ENCODE measurements at regions not wholly inside any gene's neighbourhood (a gene's known extent, or its start where the extent isn't known, plus 50 kb on each side); places are given as distances from the start of the nearest gene placed in this dataset.

GRCh38 chr20:21832442-21833385, 127.2 kb downstream of the PAX1 start:
- TF ChIP-seq, protein P1, sequence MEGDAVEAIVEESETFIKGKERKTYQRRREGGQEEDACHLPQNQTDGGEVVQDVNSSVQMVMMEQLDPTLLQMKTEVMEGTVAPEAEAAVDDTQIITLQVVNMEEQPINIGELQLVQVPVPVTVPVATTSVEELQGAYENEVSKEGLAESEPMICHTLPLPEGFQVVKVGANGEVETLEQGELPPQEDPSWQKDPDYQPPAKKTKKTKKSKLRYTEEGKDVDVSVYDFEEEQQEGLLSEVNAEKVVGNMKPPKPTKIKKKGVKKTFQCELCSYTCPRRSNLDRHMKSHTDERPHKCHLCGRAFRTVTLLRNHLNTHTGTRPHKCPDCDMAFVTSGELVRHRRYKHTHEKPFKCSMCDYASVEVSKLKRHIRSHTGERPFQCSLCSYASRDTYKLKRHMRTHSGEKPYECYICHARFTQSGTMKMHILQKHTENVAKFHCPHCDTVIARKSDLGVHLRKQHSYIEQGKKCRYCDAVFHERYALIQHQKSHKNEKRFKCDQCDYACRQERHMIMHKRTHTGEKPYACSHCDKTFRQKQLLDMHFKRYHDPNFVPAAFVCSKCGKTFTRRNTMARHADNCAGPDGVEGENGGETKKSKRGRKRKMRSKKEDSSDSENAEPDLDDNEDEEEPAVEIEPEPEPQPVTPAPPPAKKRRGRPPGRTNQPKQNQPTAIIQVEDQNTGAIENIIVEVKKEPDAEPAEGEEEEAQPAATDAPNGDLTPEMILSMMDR (IDR thresholded peaks at IDR 0.05): no peak
- TF ChIP-seq POLR2A (IDR thresholded peaks at IDR 0.05) (no peak), POLR2AphosphoS5 (IDR thresholded peaks at IDR 0.05) (no peak), EP300 (IDR thresholded peaks at IDR 0.05) (no peak)
- no peak overlapping the region for H3K27ac ChIP-seq
- H3K4me1 ChIP-seq: no peaks in the 10 kb centered on the region
- ATAC-seq (ENCODE audit: low FRiP score in 2 of 2) (peak in 1 of 2 donors; percentile 72), DNase-seq (no peak)
- H3K27me3 ChIP-seq: no peaks in the 10 kb centered on the region
- H3K9me3 ChIP-seq: no peaks in the 10 kb centered on the region
- H3K4me3 ChIP-seq: no peak overlapping the region
- WGBS, 2 donors: 75 to 80% methylated on average over 8 of the region's 8 CpGs
- no peaks in the 10 kb centered on the region for H3K36me3 ChIP-seq

DNA sequence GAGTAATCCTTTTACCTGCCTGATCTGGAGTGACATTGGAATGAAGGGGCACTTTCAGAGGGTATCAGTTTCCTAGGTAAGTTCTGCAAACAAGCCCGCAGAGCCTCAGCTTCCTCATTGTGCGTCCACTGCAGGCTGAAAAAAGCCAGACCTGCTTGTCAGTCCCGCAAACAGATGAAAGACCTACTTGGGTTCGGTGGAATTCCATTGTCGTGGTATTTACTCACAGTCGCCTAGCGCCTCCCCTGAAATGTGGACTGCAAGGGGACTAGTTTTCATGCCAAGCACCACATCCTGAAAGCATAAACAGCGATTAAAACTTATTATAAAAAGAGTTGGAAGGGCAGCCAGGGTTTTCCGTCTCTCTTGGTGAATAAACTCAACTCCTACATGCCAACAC, 121.5 kb downstream of the PAX1 start:
- no peaks in the 10 kb centered on the region for H3K9me3 ChIP-seq
- WGBS, 2 donors: 15 to 35% methylated on average over 9 of the region's 9 CpGs
- no peaks in the 10 kb centered on the region for H3K27me3 ChIP-seq
- no peak for DNase-seq
- TF ChIP-seq EP300 (IDR thresholded peaks at IDR 0.05): no peak
- no peak for TF ChIP-seq POLR2A (IDR thresholded peaks at IDR 0.05)
- TF ChIP-seq POLR2AphosphoS5 (IDR thresholded peaks at IDR 0.05): no peak
- TF ChIP-seq, protein P1 (IDR thresholded peaks at IDR 0.05): no peak
- H3K36me3 ChIP-seq: no peaks in the 10 kb centered on the region
- no peak overlapping the region for H3K27ac ChIP-seq
- no peak overlapping the region for H3K4me3 ChIP-seq
- no peaks in the 10 kb centered on the region for H3K4me1 ChIP-seq
- no peak for ATAC-seq (ENCODE audit: low FRiP score in 2 of 2)

DNA sequence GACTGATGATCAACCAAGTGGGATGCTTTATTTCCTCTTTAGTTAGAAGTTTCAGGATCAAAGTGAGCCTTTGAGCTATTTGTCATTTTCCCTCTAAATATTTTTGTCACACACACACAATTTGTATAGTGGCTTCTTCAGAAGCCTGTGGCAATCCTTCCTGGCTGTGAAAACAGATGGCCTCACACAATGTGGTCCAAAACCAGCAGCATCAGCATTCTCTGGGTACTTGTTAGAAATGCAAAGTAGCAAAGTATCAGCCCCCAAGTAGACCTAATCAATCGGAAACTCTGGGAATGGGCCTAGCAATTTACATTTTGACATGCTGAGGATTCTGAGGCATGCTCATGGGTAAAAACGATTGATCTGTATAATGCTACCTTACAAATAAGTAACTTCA, 115.9 kb downstream of the PAX1 start:
- Histone ChIP-seq H3K4me1 (no peaks in the 10 kb centered on the region), H3K27ac (no peak overlapping the region), H3K4me3 (no peak overlapping the region), H3K9me3 (no peaks in the 10 kb centered on the region), H3K27me3 (no peaks in the 10 kb centered on the region), H3K36me3 (no peaks in the 10 kb centered on the region)
- ATAC-seq (ENCODE audit: low FRiP score in 2 of 2) (no peak), DNase-seq (no peak)
- 45 to 57% methylated on average over 2 of the region's 2 CpGs for WGBS, 2 donors
- TF ChIP-seq POLR2A (IDR thresholded peaks at IDR 0.05) (no peak), POLR2AphosphoS5 (IDR thresholded peaks at IDR 0.05) (no peak), EP300 (IDR thresholded peaks at IDR 0.05) (no peak)
- TF ChIP-seq, protein P1 (IDR thresholded peaks at IDR 0.05): no peak

GRCh38 chr20:21820688-21821087, 115.2 kb downstream of the PAX1 start:
- TF ChIP-seq POLR2AphosphoS5 (IDR thresholded peaks at IDR 0.05): no peak
- no peak for TF ChIP-seq POLR2A (IDR thresholded peaks at IDR 0.05)
- TF ChIP-seq, protein P1 (IDR thresholded peaks at IDR 0.05): no peak
- no peak for TF ChIP-seq EP300 (IDR thresholded peaks at IDR 0.05)
- no peaks in the 10 kb centered on the region for H3K27me3 ChIP-seq
- no peak overlapping the region for H3K27ac ChIP-seq
- ATAC-seq (ENCODE audit: low FRiP score in 2 of 2) (no peak), DNase-seq (no peak)
- H3K9me3 ChIP-seq: no peaks in the 10 kb centered on the region
- H3K36me3 ChIP-seq: no peaks in the 10 kb centered on the region
- no peak overlapping the region for H3K4me3 ChIP-seq
- H3K4me1 ChIP-seq: no peaks in the 10 kb centered on the region
- WGBS, 2 donors: 34 to 36% methylated on average over 6 of the region's 6 CpGs

GRCh38 chr20:21820045-21820444, 114.6 kb downstream of the PAX1 start:
- ATAC-seq (ENCODE audit: low FRiP score in 2 of 2) (no peak), DNase-seq (no peak)
- Histone ChIP-seq H3K27me3 (no peaks in the 10 kb centered on the region), H3K9me3 (no peaks in the 10 kb centered on the region), H3K27ac (no peak overlapping the region), H3K4me3 (no peak overlapping the region), H3K36me3 (no peaks in the 10 kb centered on the region), H3K4me1 (no peaks in the 10 kb centered on the region)
- TF ChIP-seq POLR2AphosphoS5 (IDR thresholded peaks at IDR 0.05): no peak
- TF ChIP-seq EP300 (IDR thresholded peaks at IDR 0.05): no peak
- TF ChIP-seq POLR2A (IDR thresholded peaks at IDR 0.05): no peak
- TF ChIP-seq, protein P1 (IDR thresholded peaks at IDR 0.05): no peak
- WGBS, 2 donors: 51 to 56% methylated on average over 1 of the region's 1 CpG

Data from upper lobe of left lung (tissue), 6 donors.